ENCODE measurements at regions not wholly inside any gene's neighbourhood (a gene's known extent, or its start where the extent isn't known, plus 50 kb on each side); places are given as distances from the start of the nearest gene placed in this dataset.
"Not testable (repeated sequence)": the region's sequence is repeated elsewhere in the genome, so short reads cannot be mapped to it uniquely, and the experiment has no call there.

GRCh38 chr1:184889166-184889565, 85.1 kb downstream of the NIBAN1 start:
- DNase-seq (ENCODE audit: low read depth in 4 of 4, low spot score in 1 of 4), result no peak

- DNase-seq (ENCODE audit: low read depth in 4 of 4, low spot score in 1 of 4), result no peak
Observed at GRCh38 chr1:184888505-184888904, 85.8 kb downstream of the NIBAN1 start.

GRCh38 chr1:184882957-184883815, 91.1 kb downstream of the NIBAN1 start:
- no peak for DNase-seq (ENCODE audit: low read depth in 4 of 4, low spot score in 1 of 4)

- DNase-seq (ENCODE audit: low read depth in 4 of 4, low spot score in 1 of 4), result no peak
Observed at GRCh38 chr1:184881941-184882913, 92.1 kb downstream of the NIBAN1 start.

- DNase-seq (ENCODE audit: low read depth in 4 of 4, low spot score in 1 of 4), result no peak
Observed at GRCh38 chr1:184879876-184880557, 94.3 kb downstream of the NIBAN1 start.

- DNase-seq (ENCODE audit: low read depth in 4 of 4, low spot score in 1 of 4), result no peak
Observed at GRCh38 chr1:184878602-184879001, 95.7 kb downstream of the NIBAN1 start.

- no peak for DNase-seq (ENCODE audit: low read depth in 4 of 4, low spot score in 1 of 4)
Observed at GRCh38 chr1:184878002-184878401, 96.3 kb downstream of the NIBAN1 start.

- not testable (repeated sequence) for DNase-seq (ENCODE audit: low read depth in 4 of 4, low spot score in 1 of 4)
Observed at GRCh38 chr1:184876015-184876414, 98.3 kb downstream of the NIBAN1 start.

GRCh38 chr1:184875218-184875617, 99.1 kb downstream of the NIBAN1 start:
- DNase-seq (ENCODE audit: low read depth in 4 of 4, low spot score in 1 of 4), result no peak

GRCh38 chr1:184870319-184870718, 104.0 kb downstream of the NIBAN1 start:
- DNase-seq (ENCODE audit: low read depth in 4 of 4, low spot score in 1 of 4), result no peak

GRCh38 chr1:184867866-184868689, 106.2 kb downstream of the NIBAN1 start:
- no peak for DNase-seq (ENCODE audit: low read depth in 4 of 4, low spot score in 1 of 4)

- no peak for DNase-seq (ENCODE audit: low read depth in 4 of 4, low spot score in 1 of 4)
Observed at GRCh38 chr1:184866991-184867788, 107.1 kb downstream of the NIBAN1 start.

- no peak for DNase-seq (ENCODE audit: low read depth in 4 of 4, low spot score in 1 of 4)
Observed at GRCh38 chr1:184866586-184866985, 107.7 kb downstream of the NIBAN1 start.

- DNase-seq (ENCODE audit: low read depth in 4 of 4, low spot score in 1 of 4), result no peak
Observed at GRCh38 chr1:184865831-184866230, 108.5 kb downstream of the NIBAN1 start.

GRCh38 chr1:184861755-184862336, 107.2 kb upstream of the EDEM3 start:
- no peak for DNase-seq (ENCODE audit: low read depth in 4 of 4, low spot score in 1 of 4)

GRCh38 chr1:184860985-184861754, 106.5 kb upstream of the EDEM3 start:
- DNase-seq (ENCODE audit: low read depth in 4 of 4, low spot score in 1 of 4), result no peak

GRCh38 chr1:184860535-184860934, 105.9 kb upstream of the EDEM3 start:
- no peak for DNase-seq (ENCODE audit: low read depth in 4 of 4, low spot score in 1 of 4)

GRCh38 chr1:184859381-184860105, 104.9 kb upstream of the EDEM3 start:
- no peak for DNase-seq (ENCODE audit: low read depth in 4 of 4, low spot score in 1 of 4)
